ENCODE measurements at regions not wholly inside any gene's neighbourhood (a gene's known extent, or its start where the extent isn't known, plus 50 kb on each side); places are given as distances from the start of the nearest gene placed in this dataset.
"Not testable (repeated sequence)": the region's sequence is repeated elsewhere in the genome, so short reads cannot be mapped to it uniquely, and the experiment has no call there.

DNA sequence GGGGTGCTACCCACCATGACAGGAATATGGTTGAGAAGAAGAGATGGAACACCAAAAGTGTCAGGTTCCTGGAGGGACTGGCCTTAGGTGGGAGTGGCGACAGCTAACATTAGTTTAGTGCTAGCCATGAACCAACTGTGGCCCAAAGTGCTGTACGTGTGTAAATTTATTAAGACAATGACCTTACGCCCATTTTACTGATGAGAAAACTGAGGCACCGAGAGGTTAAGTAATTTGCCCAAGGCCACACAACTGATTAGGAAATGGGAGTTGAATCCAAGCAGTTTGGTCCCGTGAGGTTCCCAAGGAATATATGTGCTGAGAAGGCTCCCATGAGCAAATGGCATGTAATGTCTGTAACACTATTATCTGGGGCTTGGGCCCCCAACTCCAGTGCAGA, 109.5 kb upstream of the SLC1A4 start:
- no peak for DNase-seq (ENCODE audit: low read depth)

DNA sequence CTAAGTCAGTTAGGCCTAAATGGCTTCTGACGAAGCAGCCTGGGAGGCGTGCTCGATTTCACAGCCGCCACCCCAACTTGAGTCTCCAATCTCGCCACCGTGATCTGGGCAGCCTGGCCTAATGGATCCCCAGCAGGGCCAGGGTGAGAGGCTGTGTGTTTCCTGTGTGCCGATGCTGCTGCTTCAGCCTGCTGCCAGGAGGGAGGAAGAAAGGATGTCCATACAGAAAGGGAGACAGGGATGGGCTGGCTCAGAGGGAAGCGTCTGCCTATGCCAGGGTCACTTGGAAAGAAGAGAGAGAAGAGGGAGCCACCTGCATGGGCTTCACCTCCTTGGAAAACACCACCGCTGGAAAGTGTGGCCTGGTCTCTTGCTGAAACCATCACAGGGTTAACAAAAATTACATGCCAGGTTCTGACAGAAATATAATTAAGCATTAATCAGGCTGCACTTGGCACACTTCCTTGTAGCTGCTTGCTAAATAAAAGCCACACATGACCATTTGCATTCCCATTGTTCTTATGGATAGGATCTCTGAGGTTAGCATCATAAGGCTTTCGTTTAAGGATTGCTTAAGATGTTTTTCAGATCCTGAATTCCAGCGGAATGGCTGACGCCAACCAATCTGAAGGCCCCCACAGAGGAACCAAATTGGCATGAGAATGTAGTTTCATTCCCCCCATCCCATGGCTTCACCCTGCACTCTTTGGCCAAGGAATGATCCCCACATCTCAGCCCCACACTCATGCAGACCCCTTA, 108.8 kb upstream of the SLC1A4 start:
- DNase-seq (ENCODE audit: low read depth), result no peak

DNA sequence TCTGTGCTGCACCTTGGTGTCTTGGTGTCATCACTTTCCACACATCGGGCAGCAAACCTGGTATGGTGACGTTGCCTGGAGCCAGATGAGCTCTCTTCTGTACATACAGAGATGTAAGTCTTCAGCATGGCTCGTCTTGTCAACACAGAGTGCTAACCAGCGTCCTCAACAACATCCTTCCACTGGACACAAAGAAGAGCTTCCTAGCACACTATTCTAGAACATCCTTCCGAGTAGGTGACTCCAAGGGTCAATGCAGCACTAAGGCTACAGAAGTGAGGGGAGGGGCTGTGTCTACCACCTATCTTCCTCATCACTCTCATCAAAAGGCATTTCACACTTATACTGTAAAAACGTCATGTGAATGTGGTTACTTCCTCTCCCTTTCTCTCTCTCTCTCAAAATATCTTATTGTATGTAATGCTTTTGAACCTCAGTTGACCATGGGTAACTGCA, 108.1 kb upstream of the SLC1A4 start:
- DNase-seq (ENCODE audit: low read depth), result no peak

DNA sequence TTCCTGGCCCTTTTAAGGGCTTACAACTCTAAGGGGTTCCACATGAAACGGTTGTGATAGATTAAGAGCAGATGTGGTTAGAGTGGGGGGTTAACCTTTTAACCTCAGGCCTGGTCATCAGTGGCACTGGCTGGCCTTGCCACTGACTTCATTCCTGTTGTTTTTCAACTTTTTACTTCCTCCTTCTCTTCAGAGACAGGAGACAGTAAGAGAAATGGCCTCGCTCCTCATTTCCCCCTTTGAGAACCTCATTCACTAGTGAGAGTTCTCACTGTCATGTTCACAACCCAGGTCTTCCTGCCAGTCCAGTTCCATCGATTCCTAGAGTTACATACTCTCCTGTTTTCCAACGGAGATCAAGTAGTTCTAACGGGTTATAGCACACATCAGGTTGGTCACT, 101.6 kb upstream of the SLC1A4 start:
- DNase-seq (ENCODE audit: low read depth), result no peak

DNA sequence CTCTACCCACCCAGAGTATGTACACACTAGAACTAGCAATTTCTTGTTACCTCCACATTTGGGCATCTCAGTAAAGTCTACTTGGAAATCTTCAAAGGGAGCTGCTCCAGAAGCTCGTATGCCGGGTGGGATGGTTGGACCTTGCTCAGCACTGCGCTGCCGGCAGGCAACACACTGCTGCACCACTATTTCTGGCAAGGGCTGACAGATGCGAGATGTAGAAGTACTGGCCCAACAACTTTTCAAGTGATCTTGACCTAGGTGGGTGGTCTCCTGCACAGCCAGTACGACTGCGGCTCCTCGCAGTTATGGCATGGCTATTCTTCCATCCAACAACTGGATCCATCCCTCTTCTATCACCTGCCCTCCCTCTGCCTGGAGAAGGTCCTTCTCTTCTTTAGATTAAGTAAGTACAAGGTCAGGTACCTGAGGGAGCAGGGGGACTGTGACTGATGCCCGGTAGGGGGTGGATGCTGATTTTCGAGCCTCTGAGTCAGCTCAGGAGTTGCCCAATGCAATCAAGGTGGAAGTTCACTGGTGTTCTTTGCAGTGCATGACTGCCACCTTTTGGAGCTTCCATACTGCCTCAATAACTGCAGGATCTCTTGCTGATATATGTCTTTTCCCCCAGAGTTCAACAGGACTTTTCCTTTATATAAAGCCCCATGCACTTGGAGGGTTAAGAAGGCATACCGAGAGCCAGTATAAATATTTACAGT, 100.4 kb upstream of the SLC1A4 start:
- no peak for DNase-seq (ENCODE audit: low read depth)

DNA sequence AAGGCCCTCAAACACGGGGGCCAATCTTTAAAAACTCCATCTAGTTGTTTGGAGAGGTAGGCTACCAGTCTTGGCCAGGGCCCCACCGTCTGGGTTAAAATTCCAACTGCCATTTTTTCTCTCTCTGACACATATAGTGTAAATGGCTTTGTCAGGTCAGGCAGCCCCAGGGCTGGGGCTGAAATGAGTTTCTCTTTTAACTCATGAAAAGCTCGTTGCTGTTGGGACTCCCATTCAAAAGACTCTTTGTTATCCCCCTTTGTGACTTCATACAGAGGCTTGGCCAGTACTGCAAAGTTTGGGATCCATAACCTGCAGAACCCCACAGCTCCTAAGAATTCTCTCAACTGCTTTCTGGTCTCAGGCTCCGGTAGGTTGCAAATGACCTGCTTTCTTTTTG, 99.4 kb upstream of the SLC1A4 start:
- DNase-seq (ENCODE audit: low read depth), result no peak

DNA sequence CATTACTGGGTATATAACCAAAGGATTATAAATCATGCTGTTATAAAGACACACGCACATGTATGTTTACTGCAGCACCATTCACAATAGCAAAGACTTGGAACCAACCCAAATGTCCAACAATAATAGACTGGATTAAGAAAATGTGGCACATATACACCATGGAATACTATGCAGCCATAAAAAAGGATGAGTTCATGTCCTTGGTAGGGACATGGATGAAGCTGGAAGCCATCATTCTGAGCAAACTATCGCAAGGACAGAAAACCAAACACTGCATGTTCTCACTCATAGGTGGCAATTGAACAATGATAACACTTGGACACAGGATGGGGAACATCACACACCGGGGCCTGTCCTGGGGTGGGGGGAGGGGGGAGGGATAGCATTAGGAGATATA, 92.6 kb upstream of the SLC1A4 start:
- DNase-seq (ENCODE audit: low read depth), result not testable (repeated sequence)

DNA sequence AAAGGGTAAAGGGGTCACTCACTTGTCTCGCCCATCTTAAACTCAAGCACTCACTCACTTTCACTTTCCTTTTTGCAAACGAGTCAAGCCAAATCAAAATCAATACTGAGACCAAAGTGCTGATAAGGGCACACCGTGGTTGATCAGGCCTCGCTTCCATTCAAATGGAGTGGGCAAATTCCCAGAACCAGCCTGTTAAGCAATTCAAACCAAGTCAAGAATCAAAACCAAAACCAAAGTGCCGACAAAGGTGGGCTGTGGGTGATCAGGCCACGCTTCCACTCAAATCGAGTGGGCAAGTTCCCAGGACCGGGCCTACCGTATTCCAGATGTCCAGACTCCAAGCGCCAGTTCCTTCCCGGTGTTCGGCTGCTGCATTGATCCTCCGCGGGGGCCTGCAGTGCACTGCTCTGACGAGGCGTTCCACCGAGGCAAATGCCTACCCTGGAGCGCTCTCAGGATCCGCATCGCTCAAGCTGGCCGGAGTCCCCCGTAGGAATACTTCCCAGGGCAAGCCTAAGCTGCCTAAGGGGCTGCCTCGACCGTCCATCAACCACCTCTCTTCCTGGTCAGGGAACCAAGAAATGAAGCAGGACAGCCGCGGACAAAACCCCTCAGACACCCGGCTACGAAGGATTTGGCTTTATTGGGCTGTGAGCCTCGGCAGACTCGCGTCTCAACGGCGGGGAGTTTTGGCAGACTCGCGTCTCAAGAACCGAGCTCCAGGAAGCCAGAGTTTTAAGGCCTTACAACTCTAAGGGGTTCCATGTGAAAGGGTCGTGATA, 89.9 kb upstream of the SLC1A4 start:
- no peak for DNase-seq (ENCODE audit: low read depth)

DNA sequence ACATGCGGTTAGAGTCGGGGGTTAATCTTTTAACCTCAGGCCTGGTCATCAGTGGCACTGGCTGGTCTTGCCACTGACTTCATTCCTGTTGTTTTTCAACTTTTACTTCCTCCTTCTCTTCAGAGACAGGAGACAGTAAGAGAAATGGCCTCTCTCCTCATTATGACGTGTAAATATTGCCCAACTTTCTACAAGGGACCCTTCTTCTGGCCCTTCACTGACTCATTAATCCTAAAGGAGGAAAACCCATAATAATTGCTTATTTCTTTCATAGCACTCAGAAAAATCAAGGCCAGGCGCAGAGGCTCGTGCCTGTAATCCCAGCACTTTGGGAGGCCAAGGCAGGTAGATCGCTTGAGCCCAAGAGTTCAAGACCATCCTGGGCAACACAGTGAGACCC, 89.3 kb upstream of the SLC1A4 start:
- DNase-seq (ENCODE audit: low read depth), result not testable (repeated sequence)

DNA sequence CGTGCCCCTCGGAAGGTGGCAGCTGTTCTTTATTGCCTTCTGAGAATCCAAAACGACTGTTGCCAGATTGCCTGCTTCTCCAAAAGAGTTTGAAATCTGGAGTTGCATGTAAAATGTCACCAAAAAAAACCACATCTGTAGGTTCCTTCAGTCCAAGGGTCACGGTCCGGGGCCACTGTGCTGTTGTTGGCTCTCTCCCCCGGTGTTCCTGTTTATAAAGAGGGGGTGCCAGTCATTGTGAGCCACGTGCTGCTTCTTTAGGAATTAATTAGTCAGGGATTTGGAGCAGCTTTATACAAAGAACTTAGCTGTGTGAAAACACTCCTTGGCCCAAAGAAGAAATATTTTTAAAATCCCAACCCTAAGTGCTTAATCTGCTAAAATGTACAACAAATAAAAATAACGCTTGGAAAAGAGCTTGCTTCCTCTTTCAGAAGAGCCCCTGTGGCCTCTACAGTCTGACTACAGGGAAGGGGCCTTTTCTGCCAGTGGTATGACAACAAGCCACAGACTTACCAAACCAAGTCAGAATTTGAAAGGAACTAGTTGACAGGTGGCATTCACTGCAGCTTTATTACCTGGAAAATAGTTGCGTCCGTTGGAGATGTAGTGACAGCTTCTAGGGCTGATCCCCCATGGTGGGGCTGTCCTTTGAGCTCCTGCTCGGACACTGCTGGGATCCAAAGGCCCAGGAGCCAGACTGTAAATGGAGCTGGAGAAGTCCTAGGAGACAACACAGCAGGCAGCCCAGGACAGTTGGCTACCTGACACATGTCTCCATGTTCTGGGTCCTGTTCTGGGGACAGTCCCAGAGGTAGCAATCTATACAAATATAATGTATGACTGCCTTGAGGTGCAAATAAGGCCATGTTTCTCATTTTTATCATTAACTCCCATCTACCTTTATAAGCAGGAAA, 84.5 kb upstream of the SLC1A4 start:
- DNase-seq (ENCODE audit: low read depth), result no peak

DNA sequence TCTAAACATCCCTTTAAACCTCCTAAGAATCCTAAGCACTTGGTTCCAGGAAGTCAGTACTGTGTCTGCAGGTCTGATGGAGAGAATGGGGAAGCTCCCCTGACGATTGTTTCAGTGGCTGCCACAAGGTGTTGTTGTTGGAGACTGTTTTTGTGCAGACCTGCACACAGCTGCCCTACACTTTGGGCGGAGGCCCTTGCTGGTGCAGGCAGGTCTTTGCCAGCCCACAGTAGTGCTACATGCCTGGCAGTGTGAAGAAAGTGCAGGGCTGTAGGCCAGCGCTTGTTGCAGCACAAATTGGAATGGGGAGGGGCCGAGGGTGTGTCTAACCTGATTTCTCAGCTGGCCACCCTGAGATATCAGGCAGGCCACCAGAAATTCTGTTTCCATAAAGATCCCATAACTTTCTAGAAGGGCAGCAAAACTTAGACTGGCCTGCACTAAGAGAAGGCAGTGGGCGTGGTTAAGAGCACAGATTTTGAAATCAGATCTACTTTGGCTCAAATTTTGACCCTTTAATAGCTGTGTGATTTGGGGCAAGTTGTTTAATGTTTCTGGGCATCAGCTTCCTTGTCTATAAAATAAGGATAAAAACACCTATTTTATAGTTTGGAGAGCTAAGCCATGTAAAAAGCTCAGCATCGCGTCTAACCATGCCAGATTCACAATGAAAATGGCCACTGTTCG, 83.7 kb upstream of the SLC1A4 start:
- DNase-seq (ENCODE audit: low read depth), result no peak

DNA sequence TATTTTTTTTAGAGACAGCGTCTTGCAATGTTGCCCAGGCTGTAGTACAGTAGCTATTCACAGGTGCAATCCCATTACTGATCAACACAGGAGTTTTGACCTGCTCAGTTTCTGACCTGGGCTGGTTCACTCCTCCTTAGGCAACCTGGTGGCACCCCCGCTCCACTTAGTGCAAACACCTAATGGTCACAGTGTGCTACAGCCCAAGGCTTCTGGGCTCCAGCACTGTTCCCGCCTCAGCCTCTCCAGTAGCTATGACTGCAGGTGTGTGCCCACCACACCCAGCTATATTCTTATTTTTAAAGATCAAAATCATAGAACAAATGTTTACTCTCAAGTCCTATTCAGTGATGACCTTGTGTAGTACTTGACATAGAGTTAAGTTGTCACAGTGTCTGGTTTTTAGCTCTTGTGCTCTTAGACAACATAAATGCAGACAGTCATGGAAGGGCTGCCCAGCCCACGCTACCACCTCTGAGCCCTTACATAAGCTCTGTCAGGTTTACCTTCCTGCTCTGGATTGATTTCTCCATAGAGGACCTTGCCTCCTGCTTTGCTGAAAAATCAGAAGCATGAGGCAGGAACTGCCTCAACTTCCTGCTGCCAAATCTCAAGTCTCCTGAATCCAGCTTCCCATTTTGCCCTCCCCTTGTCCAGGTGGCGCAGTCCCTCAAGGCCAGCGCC, 82.2 kb upstream of the SLC1A4 start:
- DNase-seq (ENCODE audit: low read depth), result no peak

DNA sequence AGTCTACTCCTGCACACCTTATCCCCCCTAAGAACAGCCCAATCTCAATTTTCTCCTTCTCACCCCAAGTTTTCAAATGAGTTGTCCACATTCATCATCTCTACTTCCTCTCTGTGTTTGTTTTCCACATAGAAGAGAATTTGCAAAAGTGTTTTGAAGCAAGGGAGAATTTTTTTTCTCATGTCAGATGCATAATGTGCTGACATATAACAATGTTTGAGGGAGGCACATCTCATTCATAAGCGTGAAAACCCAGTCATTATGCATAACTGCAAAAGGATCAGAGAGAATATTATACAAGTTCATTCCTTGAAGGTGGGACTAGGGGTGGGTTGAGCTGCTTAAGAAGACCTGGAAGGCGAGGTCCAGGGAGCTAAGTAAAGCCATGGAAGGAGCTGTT, 80.8 kb upstream of the SLC1A4 start:
- no peak for DNase-seq (ENCODE audit: low read depth)

DNA sequence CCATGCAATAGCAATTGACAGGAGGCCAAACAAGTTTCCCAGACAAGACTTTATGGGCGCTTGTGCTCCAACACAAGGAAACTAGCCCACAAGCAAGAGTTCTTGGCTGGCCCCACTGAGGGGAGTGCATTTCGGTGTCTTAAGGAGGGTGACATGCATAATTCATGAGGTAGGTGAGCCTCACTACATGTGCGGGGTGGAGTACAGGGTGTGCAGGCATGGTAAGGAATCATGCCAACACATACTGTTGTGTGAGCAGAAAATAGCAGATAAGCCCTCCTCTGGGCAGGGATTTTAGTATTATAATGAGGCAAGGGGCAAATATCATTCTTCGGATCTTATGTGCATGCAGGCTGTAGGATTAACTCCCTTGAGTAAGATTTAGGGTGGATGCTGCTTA, 78.7 kb upstream of the SLC1A4 start:
- DNase-seq (ENCODE audit: low read depth), result no peak

DNA sequence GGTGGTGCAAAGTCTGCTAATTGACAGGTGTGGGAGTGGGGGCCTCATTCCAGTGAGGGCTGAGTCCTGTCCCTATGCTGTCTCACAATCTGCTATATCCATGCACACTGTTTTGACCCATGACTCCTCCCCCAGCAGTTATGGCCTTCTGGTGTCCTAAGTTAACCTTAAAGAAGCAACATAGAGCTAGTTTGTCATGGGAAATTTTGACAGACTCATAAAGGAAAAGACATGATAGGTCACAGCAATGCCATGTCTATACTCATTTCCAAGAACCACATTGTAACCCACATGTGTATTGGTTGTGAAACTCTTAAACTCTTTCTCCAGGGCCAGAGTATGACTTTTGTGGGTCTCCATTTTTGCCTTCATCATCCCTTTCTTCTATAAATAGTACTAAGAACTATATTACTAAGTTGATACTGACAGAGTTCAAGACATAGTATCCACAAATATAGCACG, 78.2 kb upstream of the SLC1A4 start:
- DNase-seq (ENCODE audit: low read depth), result no peak

DNA sequence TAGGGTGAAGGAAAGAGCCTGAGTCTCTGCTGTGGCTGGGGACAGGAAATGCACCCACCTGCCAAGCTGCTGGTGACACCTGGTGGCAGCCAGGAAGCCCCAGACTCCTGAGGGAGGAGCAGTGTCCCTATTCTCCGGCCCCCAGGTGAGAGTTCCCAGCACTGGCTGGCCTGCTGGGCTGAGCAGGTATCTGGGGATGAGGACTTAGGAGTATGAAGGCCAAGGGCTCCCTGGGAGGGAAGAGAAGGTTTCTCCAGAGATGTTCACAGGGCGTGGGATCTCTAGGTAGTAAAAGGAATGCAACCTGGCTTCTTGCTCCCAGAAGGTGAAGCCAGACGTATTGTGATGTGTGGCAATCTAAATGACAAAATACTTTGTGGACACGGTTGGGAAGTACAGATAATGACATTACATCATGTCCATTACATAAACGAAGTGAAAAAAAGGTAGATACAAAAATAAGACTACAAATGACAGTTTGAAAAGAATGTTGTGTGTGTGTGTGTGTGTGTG, 75.8 kb upstream of the SLC1A4 start:
- no peak for DNase-seq (ENCODE audit: low read depth)

DNA sequence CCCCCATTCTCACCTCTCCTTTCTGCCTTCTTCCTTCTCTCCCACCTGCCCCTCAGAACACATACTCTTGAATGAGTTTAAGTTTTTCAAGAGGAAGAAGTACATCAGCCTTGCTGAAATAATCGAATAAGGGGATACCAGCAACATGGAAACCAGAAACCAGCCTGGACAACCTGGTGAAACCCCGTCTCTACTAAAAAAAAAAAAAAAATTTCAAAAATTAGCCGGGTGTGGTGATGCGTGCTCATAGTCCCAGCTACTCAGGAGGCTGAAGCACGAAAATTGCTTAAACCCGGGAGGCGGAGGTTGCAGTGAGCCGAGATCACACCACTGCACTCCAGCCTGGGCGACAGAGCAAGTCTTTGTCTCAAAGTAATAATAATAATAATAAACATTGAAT, 75.0 kb upstream of the SLC1A4 start:
- DNase-seq (ENCODE audit: low read depth), result no peak

DNA sequence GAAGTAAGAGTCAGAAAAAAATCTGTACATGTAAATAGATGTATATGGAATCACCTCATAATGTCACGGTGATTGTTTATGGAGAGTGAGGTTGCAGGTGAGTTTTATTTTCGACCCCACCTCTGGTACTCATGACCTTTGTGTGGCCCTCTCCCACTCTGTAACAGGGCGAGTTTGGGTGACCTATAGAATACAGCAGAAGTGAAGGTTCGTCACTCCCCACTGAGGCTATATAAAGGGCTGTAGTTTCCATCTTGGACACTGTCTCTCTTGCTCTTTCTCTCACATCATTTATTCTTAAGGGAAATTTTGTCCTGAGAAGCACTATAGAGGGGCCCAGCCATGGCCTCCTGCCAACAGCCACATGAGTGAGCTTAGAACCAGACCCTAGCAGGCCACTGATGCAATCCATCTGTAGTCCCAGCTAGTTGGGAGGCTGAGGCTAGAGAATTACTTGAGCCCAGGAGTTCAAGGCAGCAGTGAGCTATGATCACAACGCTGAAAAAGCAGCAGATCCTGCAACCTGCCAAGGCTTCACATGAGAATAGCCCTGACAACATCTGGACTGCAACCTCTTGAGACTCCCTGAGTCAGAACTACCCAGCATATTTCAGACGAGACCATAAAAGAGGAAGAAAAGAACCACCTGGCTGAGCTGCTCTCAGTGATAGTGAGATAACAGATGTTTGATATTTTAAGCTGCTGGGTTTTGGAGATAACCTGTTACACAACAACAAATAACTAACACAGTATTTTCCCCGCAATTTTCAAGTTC, 74.3 kb upstream of the SLC1A4 start:
- DNase-seq (ENCODE audit: low read depth), result no peak

DNA sequence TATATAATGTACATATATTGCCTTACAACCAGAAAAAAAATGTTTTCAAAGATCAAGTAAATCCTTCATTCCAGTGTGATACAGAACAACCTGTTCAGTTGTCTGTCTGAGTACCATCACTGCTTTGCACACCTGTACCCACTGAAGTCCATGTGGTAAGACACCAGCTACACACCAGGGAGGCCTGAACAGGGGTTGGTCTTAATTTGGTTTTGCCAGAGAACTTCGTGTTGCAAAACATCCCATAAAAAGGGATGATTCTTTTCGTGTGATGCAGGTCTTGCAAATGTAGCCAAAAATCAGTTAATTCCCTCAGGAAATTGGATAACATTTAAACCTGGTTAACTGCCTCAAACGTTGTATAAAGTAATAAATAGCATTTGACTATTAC, 73.7 kb upstream of the SLC1A4 start:
- no peak for DNase-seq (ENCODE audit: low read depth)

All from stimulated activated CD8-positive, alpha-beta memory T cell treated with anti-CD3 and anti-CD28 coated beads, Interleukin-4, amount 100 ng/mL, for 24 hours (primary cell).